ENCODE measurements at regions not wholly inside any gene's neighbourhood (a gene's known extent, or its start where the extent isn't known, plus 50 kb on each side); places are given as distances from the start of the nearest gene placed in this dataset.

- DNase-seq (ENCODE audit: low read depth): no peak
- H3K4me3 ChIP-seq (ENCODE audit: low read depth, low read length): no peak overlapping the region
- TF ChIP-seq CTCF (IDR thresholded peaks at IDR 0.05; ENCODE audit: low read depth, low read length) (no peak), MYC (IDR thresholded peaks at IDR 0.05; ENCODE audit: low read depth, low read length) (no peak), MAX (IDR thresholded peaks at IDR 0.05; ENCODE audit: low read depth, low read length) (no peak), POLR2A (IDR thresholded peaks at IDR 0.05; ENCODE audit: extremely low read depth, insufficient read length) (no peak)
Measured at GRCh38 chr9:61674882-61675281, 485.0 kb downstream of the SPATA31A7 start.
